NT2/D1 (cell line): ENCODE measurements at regions not wholly inside any gene's neighbourhood (a gene's known extent, or its start where the extent isn't known, plus 50 kb on each side); places are given as distances from the start of the nearest gene placed in this dataset.

Source experiments
- DNase-seq: peaks from one replicate; pipeline ENCODE4 v3.0.0-alpha.2; 2011; ENCODE audit warnings: low read depth, low spot score
- H3K27me3 ChIP-seq: 2 replicates; pipeline ENCODE4 v1.6.0; 2011; ENCODE audit warnings: mild to moderate bottlenecking; ENCODE audit not compliant: insufficient read length, insufficient read depth
- H3K36me3 ChIP-seq: 2 replicates; pipeline ENCODE4 v1.6.1; 2011; ENCODE audit warnings: mild to moderate bottlenecking, low read length, mixed read lengths; ENCODE audit not compliant: insufficient read depth, insufficient read length
- H3K4me1 ChIP-seq: 2 replicates; pipeline ENCODE4 v1.5.1; 2011; ENCODE audit not compliant: insufficient read depth, insufficient read length
- H3K4me3 ChIP-seq: 2 replicates; pipeline ENCODE4 v1.5.1; 2011; ENCODE audit warnings: low read depth; ENCODE audit not compliant: insufficient read length
- H3K9ac ChIP-seq: 2 replicates; pipeline ENCODE4 v1.6.0; 2011; ENCODE audit warnings: low read depth; ENCODE audit not compliant: insufficient read length
- H3K9me3 ChIP-seq: 2 replicates; pipeline ENCODE4 v1.5.1; 2011; ENCODE audit warnings: mild to moderate bottlenecking, low read length; ENCODE audit not compliant: insufficient read depth
- SUZ12 ChIP-seq: IDR thresholded peaks from 2 replicates; pipeline ENCODE4 v1.6.1; 2011; ENCODE audit not compliant: insufficient read length, insufficient read depth; ENCODE audit errors: extremely low read depth
- YY1 ChIP-seq: IDR thresholded peaks from 2 replicates; pipeline ENCODE4 v1.6.1; 2011; ENCODE audit not compliant: insufficient read length, insufficient read depth
- ZNF274 ChIP-seq: IDR thresholded peaks from 2 replicates; pipeline ENCODE4 v1.6.1; 2011; ENCODE audit warnings: mild to moderate bottlenecking, low read depth, low read length

- Histone ChIP-seq H3K4me1 (no peaks in the 10 kb centered on the region), H3K36me3 (no peaks in the 10 kb centered on the region), H3K9ac (no peak overlapping the region), H3K4me3 (no peak overlapping the region), H3K9me3 (peaks cover 8% of the 10 kb centered on the region; the same call in 1 of the 2 replicates), H3K27me3 (no peaks in the 10 kb centered on the region)
- no peak for DNase-seq
- TF ChIP-seq SUZ12 (no peak), ZNF274 (no peak), YY1 (no peak)
Measured at GRCh38 chr20:40081653-40082052, 607.4 kb downstream of the MAFB start.

GRCh38 chr20:40080041-40080652, 608.9 kb downstream of the MAFB start:
- H3K9ac ChIP-seq = no peak overlapping the region
- H3K9me3 ChIP-seq = peaks cover 8% of the 10 kb centered on the region; the same call in 1 of the 2 replicates
- no peaks in the 10 kb centered on the region for H3K4me1 ChIP-seq
- TF ChIP-seq YY1 (no peak), SUZ12 (no peak), ZNF274 (no peak)
- no peaks in the 10 kb centered on the region for H3K36me3 ChIP-seq
- H3K27me3 ChIP-seq = no peaks in the 10 kb centered on the region
- peak; percentile 27 for DNase-seq
- H3K4me3 ChIP-seq = no peak overlapping the region

- peaks cover 30% of the 10 kb centered on the region for H3K9me3 ChIP-seq
- peak; percentile 97 for DNase-seq
Measured at GRCh38 chr20:40073535-40074111, 615.4 kb downstream of the MAFB start.

DNA sequence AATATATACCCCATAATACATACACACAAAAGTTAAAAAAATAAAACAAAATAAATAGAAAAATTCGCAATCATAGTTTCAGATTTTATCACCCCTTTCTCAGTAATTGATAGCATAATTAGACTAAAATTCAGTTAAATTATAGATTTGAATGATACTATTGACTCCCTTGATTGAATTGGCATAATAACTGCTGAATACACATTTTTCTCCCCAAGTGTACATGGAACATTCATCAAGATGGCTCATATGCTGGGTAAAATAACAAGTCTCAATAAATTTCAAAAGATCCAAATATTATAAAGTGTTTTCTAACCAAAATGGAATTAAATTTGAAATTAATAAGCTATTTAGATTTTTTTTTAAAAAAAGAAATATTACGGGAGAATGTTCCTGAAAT, 616.1 kb downstream of the MAFB start:
- no peak for DNase-seq
- H3K4me3 ChIP-seq = no peak overlapping the region
- peaks cover 36% of the 10 kb centered on the region for H3K9me3 ChIP-seq
- no peaks in the 10 kb centered on the region for H3K27me3 ChIP-seq
- H3K4me1 ChIP-seq = no peaks in the 10 kb centered on the region
- TF ChIP-seq SUZ12 = no peak
- TF ChIP-seq YY1 = no peak
- TF ChIP-seq ZNF274 = no peak
- H3K36me3 ChIP-seq = no peaks in the 10 kb centered on the region
- no peak overlapping the region for H3K9ac ChIP-seq

More at GRCh38 chr20:40073535-40074111, 615.4 kb downstream of the MAFB start:
- Histone ChIP-seq H3K9ac (no peak overlapping the region), H3K27me3 (no peaks in the 10 kb centered on the region), H3K4me3 (no peak overlapping the region), H3K4me1 (no peaks in the 10 kb centered on the region), H3K36me3 (no peaks in the 10 kb centered on the region)
- TF ChIP-seq YY1 (no peak), ZNF274 (no peak), SUZ12 (no peak)

- H3K4me3 ChIP-seq = no peak overlapping the region
- TF ChIP-seq SUZ12 (no peak), YY1 (no peak), ZNF274 (no peak)
- no peak overlapping the region for H3K9ac ChIP-seq
- no peaks in the 10 kb centered on the region for H3K27me3 ChIP-seq
- H3K9me3 ChIP-seq = peaks cover 25% of the 10 kb centered on the region
- H3K36me3 ChIP-seq = no peaks in the 10 kb centered on the region
- H3K4me1 ChIP-seq = no peaks in the 10 kb centered on the region
- no peak for DNase-seq
Measured at GRCh38 chr20:40056171-40056570, 632.9 kb downstream of the MAFB start.

DNA sequence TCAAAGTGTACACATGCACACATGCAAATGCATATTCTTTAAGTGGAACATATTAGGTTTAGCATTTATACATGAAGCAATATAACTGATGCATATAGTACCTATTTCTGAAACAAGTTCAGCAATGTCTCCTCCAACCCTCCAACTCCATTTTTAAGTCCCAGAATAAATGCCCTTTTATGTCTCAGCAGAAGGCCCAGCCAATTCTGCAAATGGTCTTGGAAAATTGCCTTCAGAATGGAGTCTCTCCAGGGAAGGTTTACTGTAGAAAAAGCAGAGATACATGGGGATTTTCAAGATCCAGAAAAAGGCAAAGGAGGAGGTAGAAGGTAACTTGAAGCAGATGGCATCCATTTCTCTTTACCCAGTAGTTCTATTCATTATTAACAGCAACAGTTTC, 633.3 kb downstream of the MAFB start:
- no peak for TF ChIP-seq SUZ12
- no peak for TF ChIP-seq ZNF274
- TF ChIP-seq YY1 = no peak
- Histone ChIP-seq H3K4me3 (no peak overlapping the region), H3K27me3 (no peaks in the 10 kb centered on the region), H3K4me1 (no peaks in the 10 kb centered on the region), H3K36me3 (no peaks in the 10 kb centered on the region), H3K9me3 (peaks cover 21% of the 10 kb centered on the region; the same call in 1 of the 2 replicates), H3K9ac (no peak overlapping the region)
- no peak for DNase-seq

GRCh38 chr20:40054311-40054710, 634.7 kb downstream of the MAFB start:
- Histone ChIP-seq H3K4me1 (no peaks in the 10 kb centered on the region), H3K4me3 (no peak overlapping the region), H3K27me3 (no peaks in the 10 kb centered on the region), H3K36me3 (no peaks in the 10 kb centered on the region), H3K9me3 (peaks cover 11% of the 10 kb centered on the region; the same call in 1 of the 2 replicates), H3K9ac (no peak overlapping the region)
- no peak for TF ChIP-seq YY1
- no peak for DNase-seq
